KMS-11 (cell line): ENCODE measurements at regions not wholly inside any gene's neighbourhood (a gene's known extent, or its start where the extent isn't known, plus 50 kb on each side); places are given as distances from the start of the nearest gene placed in this dataset.

Experiments used
- H2AFZ ChIP-seq: fragments of 200-600 bp; sonication (generic); 2 replicates; pipeline ENCODE4 v1.6.1; 2016; ENCODE audit warnings: antibody characterized with exemption, mixed run types, low read depth
- H3K27ac ChIP-seq: fragments of 200-600 bp; sonication (generic); 2 replicates; pipeline ENCODE4 v1.6.1; 2016; ENCODE audit warnings: mild to moderate bottlenecking, mixed run types
- H3K27me3 ChIP-seq: fragments of 200-600 bp; sonication (generic); 2 replicates; pipeline ENCODE4 v1.6.1; 2017; ENCODE audit warnings: mild to moderate bottlenecking, low read depth, mixed run types, moderate library complexity; ENCODE audit not compliant: insufficient read depth
- H3K36me3 ChIP-seq: fragments of 200-600 bp; sonication (generic); 2 replicates; pipeline ENCODE4 v1.6.1; 2017; ENCODE audit warnings: mild to moderate bottlenecking, mixed run types; ENCODE audit not compliant: insufficient read depth
- H3K4me1 ChIP-seq: fragments of 200-600 bp; sonication (generic); 2 replicates; pipeline ENCODE4 v1.6.1; 2016; ENCODE audit warnings: mild to moderate bottlenecking, low read depth, mixed run types; ENCODE audit not compliant: poor library complexity, severe bottlenecking
- H3K4me2 ChIP-seq: fragments of 200-600 bp; sonication (generic); 2 replicates; pipeline ENCODE4 v1.7.0; 2016; ENCODE audit warnings: mild to moderate bottlenecking, mixed run types
- H3K4me3 ChIP-seq: fragments of 200-600 bp; sonication (generic); IDR thresholded peaks from 2 replicates; pipeline ENCODE4 v1.6.1; 2017; ENCODE audit warnings: low read depth, low read length, mixed read lengths; ENCODE audit not compliant: insufficient read depth
- H3K79me2 ChIP-seq: fragments of 200-600 bp; sonication (generic); 2 replicates; pipeline ENCODE4 v1.6.1; 2016; ENCODE audit warnings: low read depth, mixed run types; ENCODE audit not compliant: insufficient read depth
- H3K9ac ChIP-seq: fragments of 200-600 bp; sonication (generic); 2 replicates; pipeline ENCODE4 v1.6.1; 2016; ENCODE audit warnings: mild to moderate bottlenecking, mixed run types
- H4K20me1 ChIP-seq: fragments of 200-600 bp; sonication (generic); 2 replicates; pipeline ENCODE4 v1.6.1; 2016; ENCODE audit warnings: mild to moderate bottlenecking, mixed run types; ENCODE audit not compliant: insufficient read depth
- TF ChIP-seq, protein P1 (sequence below): fragments of 200-600 bp; sonication (generic); conservative IDR thresholded peaks from 2 replicates; pipeline ENCODE4 v1.6.1; 2017; ENCODE audit warnings: low read depth, mild to moderate bottlenecking, antibody characterized with exemption, low read length, moderate library complexity, mixed read lengths

DNA sequence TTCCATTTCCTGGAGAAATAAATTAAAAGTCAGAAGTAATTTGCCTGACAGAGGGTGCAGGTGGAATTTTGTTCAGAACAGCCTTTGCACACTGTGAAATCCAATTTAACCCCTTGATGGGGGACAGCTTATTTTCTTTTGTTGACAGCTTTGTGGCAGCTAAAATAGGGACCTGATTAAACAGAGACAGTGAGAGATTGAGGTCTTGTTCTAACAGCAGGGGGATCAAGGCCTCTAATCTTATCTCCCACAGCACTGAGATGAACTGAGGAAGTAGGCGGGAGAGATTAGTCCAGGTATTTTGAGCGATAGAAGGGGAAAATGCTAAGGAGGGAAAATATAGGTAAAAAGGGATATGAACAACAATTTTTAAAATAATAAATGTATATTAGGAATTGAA, 1491.4 kb upstream of the GOT2 start:
- no peaks in the 10 kb centered on the region for H3K79me2 ChIP-seq
- H3K4me3 ChIP-seq = no peak overlapping the region
- no peaks in the 10 kb centered on the region for H4K20me1 ChIP-seq
- H3K9ac ChIP-seq = no peak overlapping the region
- H3K36me3 ChIP-seq = no peaks in the 10 kb centered on the region
- no peak overlapping the region for H2AFZ ChIP-seq
- H3K27me3 ChIP-seq = no peaks in the 10 kb centered on the region
- H3K27ac ChIP-seq = no peak overlapping the region
- H3K4me2 ChIP-seq = no peak overlapping the region
- H3K4me1 ChIP-seq = peaks cover 15% of the 10 kb centered on the region
- TF ChIP-seq, protein P1, sequence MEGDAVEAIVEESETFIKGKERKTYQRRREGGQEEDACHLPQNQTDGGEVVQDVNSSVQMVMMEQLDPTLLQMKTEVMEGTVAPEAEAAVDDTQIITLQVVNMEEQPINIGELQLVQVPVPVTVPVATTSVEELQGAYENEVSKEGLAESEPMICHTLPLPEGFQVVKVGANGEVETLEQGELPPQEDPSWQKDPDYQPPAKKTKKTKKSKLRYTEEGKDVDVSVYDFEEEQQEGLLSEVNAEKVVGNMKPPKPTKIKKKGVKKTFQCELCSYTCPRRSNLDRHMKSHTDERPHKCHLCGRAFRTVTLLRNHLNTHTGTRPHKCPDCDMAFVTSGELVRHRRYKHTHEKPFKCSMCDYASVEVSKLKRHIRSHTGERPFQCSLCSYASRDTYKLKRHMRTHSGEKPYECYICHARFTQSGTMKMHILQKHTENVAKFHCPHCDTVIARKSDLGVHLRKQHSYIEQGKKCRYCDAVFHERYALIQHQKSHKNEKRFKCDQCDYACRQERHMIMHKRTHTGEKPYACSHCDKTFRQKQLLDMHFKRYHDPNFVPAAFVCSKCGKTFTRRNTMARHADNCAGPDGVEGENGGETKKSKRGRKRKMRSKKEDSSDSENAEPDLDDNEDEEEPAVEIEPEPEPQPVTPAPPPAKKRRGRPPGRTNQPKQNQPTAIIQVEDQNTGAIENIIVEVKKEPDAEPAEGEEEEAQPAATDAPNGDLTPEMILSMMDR = no peak

DNA sequence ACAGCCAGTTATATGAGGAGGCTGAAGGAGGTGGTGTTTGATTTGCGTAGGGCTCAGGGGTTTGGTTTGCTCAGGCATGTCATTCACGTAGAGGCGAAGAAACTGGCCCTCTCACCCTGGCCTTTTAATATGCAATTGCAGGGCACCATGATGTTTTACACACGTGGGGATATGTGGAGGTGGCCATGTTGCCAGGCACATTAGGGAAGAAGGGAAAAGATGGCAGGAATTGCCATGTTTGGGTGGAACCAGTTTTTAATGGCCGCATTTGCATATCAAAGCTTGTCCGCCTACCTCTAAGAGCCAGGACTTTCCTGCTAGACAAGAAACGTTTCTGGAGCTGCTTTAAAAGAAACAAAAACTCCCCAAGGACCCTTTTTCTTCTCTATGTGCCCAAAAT, 1483.7 kb upstream of the GOT2 start:
- Histone ChIP-seq H2AFZ (no peak overlapping the region), H3K27ac (no peak overlapping the region)
- TF ChIP-seq, protein P1 = no peak

GRCh38 chr16:60214311-60214710, 1480.2 kb upstream of the GOT2 start:
- Histone ChIP-seq H3K4me1 (no peaks in the 10 kb centered on the region), H3K79me2 (no peaks in the 10 kb centered on the region), H3K9ac (no peak overlapping the region), H3K27me3 (no peaks in the 10 kb centered on the region), H3K4me2 (no peak overlapping the region), H3K27ac (no peak overlapping the region), H3K36me3 (no peaks in the 10 kb centered on the region), H3K4me3 (no peak overlapping the region), H2AFZ (no peak overlapping the region), H4K20me1 (no peaks in the 10 kb centered on the region)
- TF ChIP-seq, protein P1 = no peak

More for the DNA sequence above, 1483.7 kb upstream of the GOT2 start:
- Histone ChIP-seq H3K4me1 (no peaks in the 10 kb centered on the region), H3K4me2 (no peak overlapping the region), H3K36me3 (no peaks in the 10 kb centered on the region), H4K20me1 (no peaks in the 10 kb centered on the region), H3K27me3 (no peaks in the 10 kb centered on the region), H3K4me3 (no peak overlapping the region), H3K79me2 (no peaks in the 10 kb centered on the region), H3K9ac (no peak overlapping the region)

DNA sequence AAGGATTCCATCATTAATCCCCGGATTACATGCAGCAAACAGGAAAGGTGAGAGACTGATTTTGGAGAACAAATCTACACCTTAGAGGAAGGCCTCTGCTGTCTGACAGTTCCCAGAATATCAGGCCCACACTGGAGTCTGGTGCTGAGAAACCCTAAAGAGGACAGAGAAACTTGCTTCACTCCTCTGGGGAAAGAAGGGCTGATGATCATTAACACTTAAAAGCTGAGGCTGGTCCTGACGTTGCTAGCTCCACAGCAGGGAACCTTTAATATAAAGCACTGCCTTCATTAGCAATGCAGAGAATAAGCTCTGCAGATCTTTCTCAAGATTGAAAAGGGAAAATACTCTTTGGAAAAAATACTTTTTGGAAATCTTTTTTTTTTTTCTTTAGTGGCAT, 1472.4 kb upstream of the GOT2 start:
- Histone ChIP-seq H3K4me3 (no peak overlapping the region), H3K36me3 (no peaks in the 10 kb centered on the region), H3K4me1 (no peaks in the 10 kb centered on the region), H4K20me1 (no peaks in the 10 kb centered on the region), H3K9ac (no peak overlapping the region), H2AFZ (no peak overlapping the region), H3K4me2 (no peak overlapping the region), H3K27ac (no peak overlapping the region), H3K27me3 (no peaks in the 10 kb centered on the region), H3K79me2 (no peaks in the 10 kb centered on the region)
- TF ChIP-seq, protein P1 = no peak
